ENCODE measurements at regions not wholly inside any gene's neighbourhood (a gene's known extent, or its start where the extent isn't known, plus 50 kb on each side); places are given as distances from the start of the nearest gene placed in this dataset.
"Not testable (repeated sequence)": the region's sequence is repeated elsewhere in the genome, so short reads cannot be mapped to it uniquely, and the experiment has no call there.

DNA sequence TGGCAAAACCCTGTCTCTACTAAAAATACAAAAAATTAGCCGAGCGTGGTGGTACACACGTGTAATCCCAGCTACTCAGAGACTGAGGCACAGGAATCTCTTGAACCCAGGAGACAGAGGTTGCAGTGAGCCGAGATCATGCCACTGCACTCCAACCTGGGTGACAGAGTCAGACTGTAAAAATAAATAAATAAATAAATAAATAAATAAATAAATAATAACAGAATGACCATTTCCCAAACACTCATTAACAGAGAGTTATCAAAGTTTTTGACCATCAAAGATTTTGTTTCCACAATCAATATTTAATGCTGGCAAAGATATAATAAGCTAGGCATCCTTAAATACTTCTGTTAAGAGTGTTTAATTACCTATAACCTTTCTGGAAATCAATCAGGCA, 299.4 kb downstream of the KCTD12 start:
- Histone ChIP-seq H3K36me3 (no peaks in the 10 kb centered on the region), H3K9me3 (no peaks in the 10 kb centered on the region), H3K4me3 (no peak overlapping the region), H3K27ac (no peak overlapping the region), H3K27me3 (no peaks in the 10 kb centered on the region), H3K4me1 (no peaks in the 10 kb centered on the region)
- intact Hi-C loops (cut with DNase I) = no loop called here
- TF ChIP-seq, protein P1, sequence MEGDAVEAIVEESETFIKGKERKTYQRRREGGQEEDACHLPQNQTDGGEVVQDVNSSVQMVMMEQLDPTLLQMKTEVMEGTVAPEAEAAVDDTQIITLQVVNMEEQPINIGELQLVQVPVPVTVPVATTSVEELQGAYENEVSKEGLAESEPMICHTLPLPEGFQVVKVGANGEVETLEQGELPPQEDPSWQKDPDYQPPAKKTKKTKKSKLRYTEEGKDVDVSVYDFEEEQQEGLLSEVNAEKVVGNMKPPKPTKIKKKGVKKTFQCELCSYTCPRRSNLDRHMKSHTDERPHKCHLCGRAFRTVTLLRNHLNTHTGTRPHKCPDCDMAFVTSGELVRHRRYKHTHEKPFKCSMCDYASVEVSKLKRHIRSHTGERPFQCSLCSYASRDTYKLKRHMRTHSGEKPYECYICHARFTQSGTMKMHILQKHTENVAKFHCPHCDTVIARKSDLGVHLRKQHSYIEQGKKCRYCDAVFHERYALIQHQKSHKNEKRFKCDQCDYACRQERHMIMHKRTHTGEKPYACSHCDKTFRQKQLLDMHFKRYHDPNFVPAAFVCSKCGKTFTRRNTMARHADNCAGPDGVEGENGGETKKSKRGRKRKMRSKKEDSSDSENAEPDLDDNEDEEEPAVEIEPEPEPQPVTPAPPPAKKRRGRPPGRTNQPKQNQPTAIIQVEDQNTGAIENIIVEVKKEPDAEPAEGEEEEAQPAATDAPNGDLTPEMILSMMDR (IDR thresholded peaks at IDR 0.05) = no peak
- no peak for TF ChIP-seq POLR2AphosphoS5 (IDR thresholded peaks at IDR 0.05; ENCODE audit: insufficient read depth in 1 of 2, low read depth in 1 of 2)
- TF ChIP-seq POLR2A (IDR thresholded peaks at IDR 0.05) = no peak
- DNase-seq (ENCODE audit: extremely low spot score in 2 of 2) = no peak

DNA sequence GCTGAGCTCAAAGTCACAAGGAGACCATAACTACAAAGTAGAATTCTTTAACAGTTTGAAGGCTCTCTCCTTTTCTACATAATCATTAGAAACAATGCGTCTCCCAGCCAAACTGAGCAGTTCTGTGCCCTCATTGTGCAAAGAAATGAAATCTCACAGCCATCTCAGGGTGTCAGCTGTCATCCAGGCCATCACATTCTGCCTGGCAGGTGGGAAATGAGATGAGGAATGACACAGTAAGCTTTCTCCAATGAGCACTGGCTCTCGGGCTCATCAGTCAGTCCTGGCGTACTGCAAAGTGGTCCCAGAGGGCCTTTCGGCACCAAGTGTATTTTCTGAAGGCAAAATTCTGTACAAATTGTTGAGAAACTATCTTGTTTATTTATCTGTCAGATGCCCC, 306.5 kb downstream of the KCTD12 start:
- H3K27me3 ChIP-seq = no peaks in the 10 kb centered on the region
- H3K9me3 ChIP-seq = no peaks in the 10 kb centered on the region
- no peak overlapping the region for H3K4me3 ChIP-seq
- H3K36me3 ChIP-seq = no peaks in the 10 kb centered on the region
- no peaks in the 10 kb centered on the region for H3K4me1 ChIP-seq
- intact Hi-C loops (cut with DNase I) = no loop called here
- no peak overlapping the region for H3K27ac ChIP-seq
- TF ChIP-seq POLR2A (IDR thresholded peaks at IDR 0.05) (no peak), POLR2AphosphoS5 (IDR thresholded peaks at IDR 0.05; ENCODE audit: insufficient read depth in 1 of 2, low read depth in 1 of 2) (no peak)
- TF ChIP-seq, protein P1 (IDR thresholded peaks at IDR 0.05) = no peak
- DNase-seq (ENCODE audit: extremely low spot score in 2 of 2) = no peak

DNA sequence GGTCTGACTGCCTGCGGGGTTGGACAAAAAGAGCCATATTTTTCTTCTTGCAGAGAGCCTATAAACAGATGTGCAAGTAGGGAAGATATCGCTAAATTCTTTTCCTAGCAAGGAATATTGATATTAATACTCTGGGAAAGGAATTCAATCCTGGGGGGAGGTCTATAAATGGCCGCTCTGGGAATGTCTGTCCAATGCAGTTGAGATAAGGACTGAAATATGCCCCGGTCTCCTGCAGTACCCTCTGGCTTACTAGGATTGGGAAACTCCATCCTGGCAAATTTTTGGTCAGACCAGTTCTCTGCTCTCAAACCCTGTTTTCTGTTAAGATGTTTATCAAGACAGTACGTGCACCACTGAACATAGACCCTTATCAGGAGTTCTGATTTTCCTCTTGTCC, 310.6 kb downstream of the KCTD12 start:
- DNase-seq (ENCODE audit: extremely low spot score in 2 of 2); H3K27ac ChIP-seq; intact Hi-C loops (cut with DNase I); H3K36me3 ChIP-seq; H3K4me1 ChIP-seq; H3K9me3 ChIP-seq; H3K4me3 ChIP-seq; H3K27me3 ChIP-seq: not testable (repeated sequence)

DNA sequence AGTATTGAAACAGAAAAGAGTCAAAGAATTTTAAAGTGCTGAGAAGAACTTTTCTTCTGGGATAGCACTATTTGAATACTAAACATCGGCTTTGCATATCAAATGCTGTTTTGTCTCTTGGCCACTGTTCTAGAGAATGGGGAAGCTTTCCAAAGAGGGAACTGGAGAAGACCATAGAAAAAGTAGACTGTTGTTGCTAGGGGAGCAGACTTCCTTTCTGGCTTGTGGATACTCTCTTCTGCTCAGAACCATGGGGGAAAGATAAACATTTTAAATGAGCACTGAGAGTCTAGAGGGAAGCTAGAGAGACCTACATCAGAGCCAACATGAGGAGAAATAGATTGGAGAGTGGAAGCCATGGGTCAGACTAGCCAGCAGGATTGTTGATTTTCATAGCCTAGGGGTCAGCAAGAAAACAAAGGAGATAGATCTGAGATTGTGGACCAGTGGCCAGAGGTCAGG, 315.7 kb downstream of the KCTD12 start:
- H3K4me1 ChIP-seq = no peaks in the 10 kb centered on the region
- no peaks in the 10 kb centered on the region for H3K27me3 ChIP-seq
- intact Hi-C loops (cut with DNase I) = no loop called here
- no peak for DNase-seq (ENCODE audit: extremely low spot score in 2 of 2)
- H3K36me3 ChIP-seq = no peaks in the 10 kb centered on the region
- TF ChIP-seq POLR2AphosphoS5 (IDR thresholded peaks at IDR 0.05; ENCODE audit: insufficient read depth in 1 of 2, low read depth in 1 of 2) (no peak), POLR2A (IDR thresholded peaks at IDR 0.05) (no peak)
- TF ChIP-seq, protein P1 (IDR thresholded peaks at IDR 0.05) = no peak
- no peak overlapping the region for H3K27ac ChIP-seq
- no peak overlapping the region for H3K4me3 ChIP-seq
- no peaks in the 10 kb centered on the region for H3K9me3 ChIP-seq

DNA sequence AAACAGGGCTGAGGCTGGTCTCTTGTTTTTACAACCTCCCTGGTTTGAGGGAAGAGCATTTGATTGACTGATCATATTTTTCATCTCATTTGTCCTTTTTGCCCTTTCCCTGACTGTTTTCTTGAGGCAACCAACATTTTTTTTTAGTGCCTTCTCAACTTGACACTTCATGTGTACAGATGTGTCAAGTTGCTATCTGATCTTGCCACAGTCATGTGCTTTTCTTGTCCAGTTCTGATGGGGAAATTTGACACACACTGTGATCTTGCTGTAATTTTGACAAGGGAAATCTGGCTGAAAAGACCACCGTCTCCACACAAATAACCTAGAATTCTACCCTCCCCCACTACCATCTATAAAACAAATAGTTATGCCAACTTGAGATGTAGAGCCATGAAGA, 329.6 kb downstream of the KCTD12 start:
- no peaks in the 10 kb centered on the region for H3K27me3 ChIP-seq
- H3K4me3 ChIP-seq = no peak overlapping the region
- no peaks in the 10 kb centered on the region for H3K9me3 ChIP-seq
- no peak for TF ChIP-seq POLR2AphosphoS5 (IDR thresholded peaks at IDR 0.05; ENCODE audit: insufficient read depth in 1 of 2, low read depth in 1 of 2)
- no peaks in the 10 kb centered on the region for H3K36me3 ChIP-seq
- H3K4me1 ChIP-seq = no peaks in the 10 kb centered on the region
- intact Hi-C loops (cut with DNase I) = no loop called here
- no peak for DNase-seq (ENCODE audit: extremely low spot score in 2 of 2)
- H3K27ac ChIP-seq = no peak overlapping the region

DNA sequence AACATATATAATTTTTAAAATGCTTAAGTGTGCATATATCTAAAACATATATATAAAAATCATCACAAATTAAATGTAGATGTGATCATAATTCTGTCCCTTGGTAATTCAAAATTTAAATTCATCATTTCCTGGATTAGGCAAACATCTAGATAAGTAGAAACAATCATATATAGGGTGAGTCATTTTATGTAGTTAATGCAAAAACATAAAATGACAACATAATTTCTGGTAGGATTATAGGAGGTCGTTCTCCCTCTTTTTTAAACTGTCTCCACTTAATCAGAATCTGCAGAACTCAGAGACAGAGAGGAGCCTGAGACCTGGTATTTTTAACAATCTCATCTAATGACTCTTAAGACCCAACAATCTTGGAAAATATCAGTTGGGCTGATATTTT, 333.4 kb downstream of the KCTD12 start:
- TF ChIP-seq, protein P1 (IDR thresholded peaks at IDR 0.05) = no peak
- TF ChIP-seq POLR2A (IDR thresholded peaks at IDR 0.05) = no peak
- TF ChIP-seq POLR2AphosphoS5 (IDR thresholded peaks at IDR 0.05; ENCODE audit: insufficient read depth in 1 of 2, low read depth in 1 of 2) = no peak
- Histone ChIP-seq H3K27me3 (no peaks in the 10 kb centered on the region), H3K9me3 (no peaks in the 10 kb centered on the region), H3K4me3 (no peak overlapping the region), H3K4me1 (no peaks in the 10 kb centered on the region), H3K27ac (no peak overlapping the region), H3K36me3 (no peaks in the 10 kb centered on the region)
- DNase-seq (ENCODE audit: extremely low spot score in 2 of 2) = no peak
- intact Hi-C loops (cut with DNase I) = no loop called here
